Right lobe of liver (tissue), 4 donors: ENCODE measurements at regions not wholly inside any gene's neighbourhood (a gene's known extent, or its start where the extent isn't known, plus 50 kb on each side); places are given as distances from the start of the nearest gene placed in this dataset.

ENCODE experiments used
- CTCF ChIP-seq, 4 donors: fragments of 200-600 bp in 3 of 4; fragments of 450-650 bp in 1 of 4; IDR thresholded peaks; one replicate each; pipeline versions ENCODE4 v1.5.1 to v1.8.0; 2016 to 2022; ENCODE audit warnings: antibody characterized with exemption in 4 of 4, mild to moderate bottlenecking in 2 of 4
- POLR2A ChIP-seq: fragments of 450-650 bp; IDR thresholded peaks from one replicate; pipeline ENCODE4 v1.6.1; 2017; ENCODE audit warnings: antibody characterized with exemption, mild to moderate bottlenecking
- donor health status: DM: no; HTN: no; CAD: no.
- donor health status: DM: no; HTN: no; CAD: no.
- donor health status: DM: no; HTN: yes; CAD: no.

GRCh38 chr20:24790746-24791283 lies 158.3 kb upstream of the CST7 start:
- no peak for TF ChIP-seq CTCF (IDR thresholded peaks at IDR 0.05)
- no peak for TF ChIP-seq POLR2A
